HG03354 (cell line): ENCODE measurements at regions not wholly inside any gene's neighbourhood (a gene's known extent, or its start where the extent isn't known, plus 50 kb on each side); places are given as distances from the start of the nearest gene placed in this dataset.

Experiments used
- ATAC-seq: cut with Tn5 transposase; IDR thresholded peaks from one replicate; pipeline ENCODE4 v1.9.1; 2021; ENCODE audit warnings: mild to moderate bottlenecking; ENCODE audit not compliant: unreplicated experiment, poor library complexity, severe bottlenecking

DNA sequence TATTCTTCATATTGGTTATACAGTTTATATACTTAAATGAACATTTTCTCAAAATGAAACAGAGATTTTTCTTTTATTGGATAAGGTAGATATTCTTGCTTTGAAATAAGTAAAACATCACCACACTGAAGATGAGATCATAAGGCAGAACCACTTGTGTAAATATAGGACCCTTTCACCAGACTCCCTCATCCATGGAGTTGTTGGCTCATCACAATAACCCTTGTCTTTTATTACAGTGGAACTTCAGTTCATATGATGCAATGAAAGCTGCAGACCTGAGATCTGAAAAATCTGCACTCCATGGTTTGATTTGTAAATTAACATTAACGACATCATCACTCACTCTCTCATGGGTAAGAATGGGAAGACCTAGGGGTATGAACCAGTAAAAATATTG, 51.9 kb upstream of the DBX2 start:
- ATAC-seq, result no peak

DNA sequence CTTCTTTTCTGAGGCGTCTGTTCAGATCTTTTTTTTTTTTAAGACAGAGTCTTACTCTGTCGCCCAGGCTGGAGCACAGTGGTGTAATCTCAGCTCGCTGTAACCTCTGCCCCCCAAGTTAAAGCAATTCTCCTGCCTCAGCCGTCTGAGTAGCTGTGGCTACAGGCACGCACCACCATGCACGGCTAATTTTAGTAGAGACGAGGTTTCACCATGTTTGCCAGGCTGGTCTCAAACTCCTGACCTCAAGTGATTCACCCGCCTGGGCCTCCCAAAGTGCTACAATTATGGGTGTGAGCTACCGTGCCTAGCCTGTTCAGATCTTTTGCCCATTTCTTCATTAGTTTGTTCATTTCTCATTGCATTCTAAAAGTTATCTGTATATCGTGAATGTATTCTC, 55.1 kb upstream of the DBX2 start:
- ATAC-seq, result no peak

DNA sequence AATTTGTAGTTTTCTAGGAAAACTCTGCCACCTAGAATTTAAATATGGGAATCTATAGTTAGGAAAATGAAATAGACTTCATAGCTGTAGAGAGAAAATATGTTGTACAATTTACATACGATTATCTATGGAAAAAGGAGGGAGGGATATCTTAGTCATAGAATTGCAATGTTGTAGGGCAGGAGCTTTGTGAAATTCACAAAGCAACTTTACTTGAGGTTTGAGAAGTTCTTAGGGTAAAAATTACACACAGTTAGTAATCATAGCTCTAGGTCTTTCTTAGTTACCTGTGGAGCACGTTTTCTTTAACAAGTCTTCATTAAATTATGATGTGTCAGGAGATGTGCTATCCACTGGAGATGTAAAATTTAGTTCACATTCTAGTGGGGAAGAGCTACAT, 61.4 kb upstream of the DBX2 start:
- ATAC-seq, result no peak

DNA sequence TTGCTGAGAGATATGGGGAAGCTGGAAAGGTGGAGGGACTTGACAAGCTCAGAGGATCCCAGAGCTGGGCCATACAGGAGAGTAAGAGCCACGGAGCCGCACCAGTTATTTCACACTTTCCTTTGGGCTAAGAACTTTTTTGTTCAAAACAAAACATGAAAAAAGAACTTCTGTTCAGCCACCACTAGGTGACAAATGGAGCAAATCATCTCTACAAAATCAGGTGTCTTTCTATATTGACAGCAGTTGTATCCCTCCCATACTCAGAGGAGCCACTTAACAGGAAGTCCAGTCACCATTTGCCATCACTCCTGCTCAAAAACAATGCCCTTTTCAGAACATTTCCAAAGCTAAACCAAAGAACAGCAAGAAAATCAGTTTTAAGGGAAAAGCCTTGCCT, 70.3 kb upstream of the DBX2 start:
- no peak for ATAC-seq

DNA sequence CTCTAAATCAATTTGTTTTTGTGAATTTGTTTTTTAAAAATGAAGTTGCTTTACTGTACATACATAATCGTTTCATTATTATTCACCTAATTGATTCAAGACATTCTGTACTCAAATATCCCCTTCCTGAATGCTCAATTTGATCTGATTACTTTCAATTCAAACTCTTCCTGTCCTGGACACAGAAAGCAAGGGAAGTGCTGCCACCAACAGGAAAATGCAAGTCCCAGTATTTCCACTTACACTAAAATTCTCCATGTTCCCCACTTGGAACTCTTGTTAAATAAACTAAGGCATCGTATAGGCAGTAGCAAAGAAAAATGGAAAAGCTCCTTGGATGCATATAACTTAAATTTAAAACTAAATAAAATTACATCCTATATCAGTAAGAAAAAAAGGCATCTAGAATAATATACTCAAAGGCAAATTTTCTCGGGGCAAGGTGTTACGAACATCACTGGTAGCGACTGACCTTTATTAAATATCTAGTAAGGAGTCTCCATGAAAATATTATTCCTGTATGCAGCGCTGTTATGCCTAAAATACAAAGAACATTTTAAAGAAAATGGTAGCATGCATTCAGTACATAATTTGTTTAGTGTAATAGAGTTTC, 72.0 kb upstream of the DBX2 start:
- no peak for ATAC-seq

DNA sequence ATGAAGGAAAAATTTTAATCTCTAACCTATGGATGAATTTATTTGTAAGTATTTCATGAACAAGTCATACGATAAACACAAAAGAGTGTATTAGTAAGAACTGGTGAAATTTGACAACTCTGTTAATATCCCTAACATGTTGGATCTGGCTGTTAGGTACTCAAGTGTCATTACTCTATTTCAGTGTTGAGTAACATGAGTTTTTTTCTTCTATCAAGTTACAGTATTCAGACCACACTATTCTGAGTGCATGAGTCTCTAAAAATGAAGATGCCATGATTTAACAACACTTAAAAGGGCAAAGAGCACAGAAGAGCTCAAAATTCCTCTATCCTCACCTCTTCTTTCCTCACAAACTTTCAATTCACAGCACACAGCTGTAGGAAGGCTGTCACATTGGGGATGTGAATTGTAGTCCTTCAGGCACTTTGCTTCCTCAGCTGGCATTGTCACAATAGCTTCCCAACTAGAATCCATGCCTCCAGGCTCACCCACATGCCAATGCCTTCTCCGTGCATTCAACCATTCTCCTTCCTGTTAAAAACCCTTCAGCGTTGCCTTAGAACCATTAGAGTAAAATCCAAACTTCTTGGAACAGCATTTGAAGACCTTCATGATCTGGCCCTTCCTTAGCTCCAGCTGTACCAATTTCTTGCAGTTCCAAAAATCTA, 73.7 kb upstream of the DBX2 start:
- ATAC-seq, result no peak

DNA sequence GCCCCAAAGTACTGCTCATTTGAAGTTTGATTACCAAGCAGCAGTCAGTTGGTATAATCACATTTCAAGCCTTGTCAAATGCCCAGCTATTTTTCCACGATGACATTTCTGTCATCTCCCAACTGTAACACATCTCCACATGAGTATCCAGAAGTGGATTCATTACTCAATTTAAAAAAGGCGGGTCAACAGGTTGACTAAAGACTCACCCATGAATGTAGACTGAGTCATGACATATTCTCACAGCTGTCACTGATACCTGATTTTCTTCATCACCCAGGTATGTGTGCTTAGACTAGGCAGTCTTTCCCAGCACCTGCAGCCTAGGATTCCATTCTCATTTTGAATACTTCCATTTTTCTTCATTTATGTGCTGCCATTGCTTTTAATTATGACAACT, 75.1 kb upstream of the DBX2 start:
- no peak for ATAC-seq

DNA sequence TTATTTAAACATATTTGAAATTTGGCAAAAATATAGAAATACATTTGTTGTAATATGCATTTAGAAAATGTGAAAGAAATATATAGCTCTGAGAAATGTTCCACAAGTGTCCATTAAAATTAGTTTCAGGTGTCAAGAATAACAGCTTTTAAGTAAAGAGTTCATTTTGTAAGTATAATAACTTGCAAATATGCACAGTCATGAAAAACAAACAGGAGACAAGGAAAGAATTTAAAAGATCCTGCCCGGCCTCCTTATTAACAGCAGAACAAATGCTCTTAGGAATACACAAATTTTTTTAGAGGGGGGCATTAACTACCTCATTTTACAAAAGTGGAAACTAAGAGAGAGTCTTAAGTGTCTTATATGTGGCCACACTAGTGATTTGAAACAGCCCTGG, 77.7 kb upstream of the DBX2 start:
- no peak for ATAC-seq

DNA sequence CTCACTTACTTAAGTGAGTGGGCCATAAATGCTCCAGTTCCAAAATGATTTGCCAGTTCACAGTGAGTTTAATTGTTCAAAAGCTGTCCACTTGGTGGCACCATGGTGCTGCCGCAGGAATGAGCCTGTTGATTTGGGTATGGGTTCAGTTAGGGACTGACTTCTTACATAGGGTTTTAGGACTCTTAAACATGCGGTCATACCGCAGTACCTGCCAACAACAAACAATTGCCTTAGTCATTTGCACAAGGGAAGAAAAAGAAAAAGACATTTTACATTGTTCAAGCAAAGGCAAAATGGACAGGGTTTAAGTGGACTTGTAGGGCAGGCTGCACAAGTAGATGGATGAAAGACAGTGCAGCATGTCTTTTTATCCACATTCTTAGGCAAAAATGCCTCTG, 80.0 kb upstream of the DBX2 start:
- peak; percentile 94 for ATAC-seq

DNA sequence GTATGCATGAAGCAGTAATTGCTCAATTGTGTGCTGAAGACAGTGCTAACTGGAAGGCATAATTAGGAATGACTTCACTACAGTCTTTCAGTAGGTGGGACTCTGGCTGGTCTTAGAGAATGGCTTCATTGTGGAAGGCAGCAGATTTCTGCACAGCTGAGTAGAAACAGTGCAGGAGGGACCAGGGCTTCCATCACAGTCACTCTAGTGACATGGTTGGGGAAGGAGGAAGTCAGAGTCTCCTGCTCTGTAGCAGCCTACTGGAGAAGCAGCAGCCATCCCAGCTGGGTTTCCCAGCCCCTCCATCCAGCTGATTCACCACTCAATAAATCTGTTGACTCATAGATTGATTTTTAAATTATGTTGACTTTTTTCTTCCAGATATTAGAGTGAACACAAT, 80.6 kb upstream of the DBX2 start:
- no peak for ATAC-seq

DNA sequence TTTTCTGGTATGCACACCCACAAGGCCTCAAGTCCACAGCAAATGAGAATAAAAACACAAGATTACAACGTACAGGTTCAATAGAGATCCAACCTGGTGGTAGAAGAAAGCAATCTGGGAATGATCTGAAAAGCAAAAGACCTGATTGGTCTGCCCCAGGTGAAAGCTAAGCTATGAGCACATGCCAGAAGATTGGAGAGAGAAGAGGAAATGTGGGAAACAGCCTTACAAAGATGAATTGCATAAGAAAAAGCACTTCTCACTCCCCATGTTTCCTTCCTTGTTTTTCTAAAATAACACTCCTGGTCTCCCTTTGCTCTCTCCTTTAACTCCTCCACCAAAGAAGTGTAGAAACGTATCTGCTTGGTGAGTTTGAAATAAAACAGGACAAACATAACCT, 77.3 kb upstream of the ANO6 start:
- ATAC-seq, result no peak

DNA sequence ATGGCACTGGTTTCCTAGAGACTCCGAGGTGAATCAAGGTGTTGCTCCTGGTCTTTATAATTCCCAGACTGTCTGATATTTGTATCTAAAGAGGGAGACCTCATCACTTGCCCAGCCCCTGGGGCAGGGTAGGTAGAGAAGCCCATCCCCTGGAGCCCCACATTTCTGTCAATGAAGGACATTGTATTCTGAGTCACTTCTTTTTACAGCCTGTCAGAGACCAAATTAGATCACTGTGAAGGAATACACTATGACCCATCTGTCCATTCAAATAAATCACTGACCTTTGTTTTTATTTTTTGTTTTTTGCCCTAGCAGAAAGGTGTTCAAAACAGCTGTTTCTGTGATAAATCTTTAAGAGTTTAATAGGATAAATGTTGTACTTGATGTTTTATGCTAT, 67.9 kb upstream of the ANO6 start:
- ATAC-seq, result no peak

DNA sequence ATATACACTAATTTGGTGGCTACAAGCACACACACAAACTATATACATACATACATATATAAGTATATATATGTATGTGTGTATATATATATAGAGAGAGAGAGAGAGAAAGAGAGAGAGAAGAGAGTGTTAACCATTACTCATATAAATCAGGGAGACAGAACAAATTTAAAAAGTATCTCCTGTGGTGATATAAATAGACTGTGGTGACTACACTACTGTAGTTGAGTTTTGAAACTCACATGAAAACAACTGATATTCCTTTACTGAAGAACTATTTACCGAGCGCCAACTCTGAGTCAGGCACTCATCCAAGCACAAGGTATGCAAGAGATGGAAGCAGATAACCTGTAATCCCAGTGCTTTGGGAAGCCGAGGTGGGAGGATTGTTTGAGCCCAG, 67.3 kb upstream of the ANO6 start:
- ATAC-seq, result no peak

DNA sequence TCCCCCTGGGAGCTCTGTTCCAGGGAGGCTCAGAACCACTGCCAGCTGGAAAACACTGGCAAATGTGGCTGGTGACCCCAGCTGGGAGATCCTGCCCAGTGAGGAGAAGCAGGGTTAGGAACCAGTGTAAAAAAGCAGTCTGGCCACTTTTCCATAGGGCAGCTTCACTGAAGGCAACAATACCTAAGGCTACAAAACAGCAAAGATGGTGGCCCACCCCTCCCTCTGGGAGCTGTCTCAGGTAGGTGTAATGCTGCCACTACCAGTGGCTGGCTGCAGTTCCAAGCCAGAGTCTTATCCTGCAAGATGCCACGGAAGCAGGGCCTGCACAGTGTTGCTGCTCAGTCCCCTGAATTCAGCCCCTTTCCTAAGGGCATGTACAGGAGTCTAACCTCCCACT, 50.6 kb upstream of the ANO6 start:
- ATAC-seq, result no peak

DNA sequence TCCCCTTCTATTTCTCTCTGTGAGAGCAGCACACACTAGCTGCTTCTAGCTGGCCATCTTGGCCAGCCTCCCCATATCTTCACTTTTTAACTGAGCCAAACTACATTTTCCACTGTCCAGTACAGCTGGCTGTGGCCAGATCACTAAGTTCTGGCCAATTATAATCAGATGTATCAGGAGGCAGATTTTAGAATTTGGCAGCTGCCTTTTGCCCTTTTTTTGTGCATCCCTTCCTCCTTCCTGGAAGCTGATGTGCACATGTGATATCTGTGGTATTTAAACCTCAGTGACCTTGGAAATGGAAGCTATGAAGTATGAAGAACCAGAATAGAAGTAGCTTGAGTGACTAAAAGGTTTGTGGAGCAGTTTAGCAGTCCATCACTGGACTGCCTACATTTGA, 49.8 kb upstream of the ANO6 start:
- ATAC-seq, result no peak
